GM18861 (cell line): ENCODE measurements at regions not wholly inside any gene's neighbourhood (a gene's known extent, or its start where the extent isn't known, plus 50 kb on each side); places are given as distances from the start of the nearest gene placed in this dataset.

ENCODE experiments used
- ATAC-seq: cut with Tn5 transposase; IDR thresholded peaks from one replicate; pipeline ENCODE4 v1.9.1; 2021; ENCODE audit not compliant: unreplicated experiment

GRCh38 chr18:44046376-44046975 lies 634.2 kb upstream of the SETBP1 start:
- no peak for ATAC-seq

GRCh38 chr18:44047585-44047984 lies 633.1 kb upstream of the SETBP1 start:
- no peak for ATAC-seq

- no peak for ATAC-seq
Measured at GRCh38 chr18:44048435-44048834, 632.3 kb upstream of the SETBP1 start.

GRCh38 chr18:44048846-44049245 lies 631.8 kb upstream of the SETBP1 start:
- ATAC-seq, result no peak

- ATAC-seq, result no peak
Measured at GRCh38 chr18:44051026-44051425, 629.7 kb upstream of the SETBP1 start.

- no peak for ATAC-seq
Measured at GRCh38 chr18:44054514-44054913, 626.2 kb upstream of the SETBP1 start.

GRCh38 chr18:44060197-44060596 lies 620.5 kb upstream of the SETBP1 start:
- no peak for ATAC-seq

GRCh38 chr18:44061438-44061837 lies 619.2 kb upstream of the SETBP1 start:
- ATAC-seq, result no peak

GRCh38 chr18:44062345-44062744 lies 618.3 kb upstream of the SETBP1 start:
- ATAC-seq, result no peak

- ATAC-seq, result no peak
Measured at GRCh38 chr18:44065206-44065605, 615.5 kb upstream of the SETBP1 start.

GRCh38 chr18:44066541-44066940 lies 614.1 kb upstream of the SETBP1 start:
- ATAC-seq, result no peak

- no peak for ATAC-seq
Measured at GRCh38 chr18:44067186-44067585, 613.5 kb upstream of the SETBP1 start.

- ATAC-seq, result no peak
Measured at GRCh38 chr18:44075038-44075437, 605.6 kb upstream of the SETBP1 start.

- no peak for ATAC-seq
Measured at GRCh38 chr18:44079606-44080005, 601.1 kb upstream of the SETBP1 start.

GRCh38 chr18:44080054-44080453 lies 600.6 kb upstream of the SETBP1 start:
- no peak for ATAC-seq

- ATAC-seq, result no peak
Measured at GRCh38 chr18:44089732-44090131, 591.0 kb upstream of the SETBP1 start.

GRCh38 chr18:44090453-44090852 lies 590.2 kb upstream of the SETBP1 start:
- no peak for ATAC-seq

- ATAC-seq, result no peak
Measured at GRCh38 chr18:44093253-44093652, 587.4 kb upstream of the SETBP1 start.

- ATAC-seq, result no peak
Measured at GRCh38 chr18:44096016-44096415, 584.7 kb upstream of the SETBP1 start.

- ATAC-seq, result no peak
Measured at GRCh38 chr18:44098551-44099098, 582.1 kb upstream of the SETBP1 start.

GRCh38 chr18:44107187-44107586 lies 573.5 kb upstream of the SETBP1 start:
- no peak for ATAC-seq

GRCh38 chr18:44111337-44111736 lies 569.4 kb upstream of the SETBP1 start:
- ATAC-seq, result no peak

GRCh38 chr18:44117821-44118220 lies 562.9 kb upstream of the SETBP1 start:
- ATAC-seq, result no peak
